ENCODE measurements at regions not wholly inside any gene's neighbourhood (a gene's known extent, or its start where the extent isn't known, plus 50 kb on each side); places are given as distances from the start of the nearest gene placed in this dataset.

- TF ChIP-seq, protein P1, sequence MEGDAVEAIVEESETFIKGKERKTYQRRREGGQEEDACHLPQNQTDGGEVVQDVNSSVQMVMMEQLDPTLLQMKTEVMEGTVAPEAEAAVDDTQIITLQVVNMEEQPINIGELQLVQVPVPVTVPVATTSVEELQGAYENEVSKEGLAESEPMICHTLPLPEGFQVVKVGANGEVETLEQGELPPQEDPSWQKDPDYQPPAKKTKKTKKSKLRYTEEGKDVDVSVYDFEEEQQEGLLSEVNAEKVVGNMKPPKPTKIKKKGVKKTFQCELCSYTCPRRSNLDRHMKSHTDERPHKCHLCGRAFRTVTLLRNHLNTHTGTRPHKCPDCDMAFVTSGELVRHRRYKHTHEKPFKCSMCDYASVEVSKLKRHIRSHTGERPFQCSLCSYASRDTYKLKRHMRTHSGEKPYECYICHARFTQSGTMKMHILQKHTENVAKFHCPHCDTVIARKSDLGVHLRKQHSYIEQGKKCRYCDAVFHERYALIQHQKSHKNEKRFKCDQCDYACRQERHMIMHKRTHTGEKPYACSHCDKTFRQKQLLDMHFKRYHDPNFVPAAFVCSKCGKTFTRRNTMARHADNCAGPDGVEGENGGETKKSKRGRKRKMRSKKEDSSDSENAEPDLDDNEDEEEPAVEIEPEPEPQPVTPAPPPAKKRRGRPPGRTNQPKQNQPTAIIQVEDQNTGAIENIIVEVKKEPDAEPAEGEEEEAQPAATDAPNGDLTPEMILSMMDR (conservative IDR thresholded peaks at IDR 0.05; ENCODE audit: low read length), result no peak
- TF ChIP-seq EZH2phosphoT487 (IDR thresholded peaks at IDR 0.05; ENCODE audit: borderline replicate concordance), result no peak
Measured at GRCh38 chr11:135069063-135069462, 657.0 kb upstream of the B3GAT1 start.

All from Loucy (cell line).